ENCODE measurements at regions not wholly inside any gene's neighbourhood (a gene's known extent, or its start where the extent isn't known, plus 50 kb on each side); places are given as distances from the start of the nearest gene placed in this dataset.
"Not testable (repeated sequence)": the region's sequence is repeated elsewhere in the genome, so short reads cannot be mapped to it uniquely, and the experiment has no call there.

GRCh38 chr5:25090854-25091253 lies 446.1 kb upstream of the CDH10 start:
- no peak for DNase-seq (ENCODE audit: low read depth)
- H3K4me3 ChIP-seq (ENCODE audit: low read depth, low read length): no peak overlapping the region
- TF ChIP-seq, protein P1, sequence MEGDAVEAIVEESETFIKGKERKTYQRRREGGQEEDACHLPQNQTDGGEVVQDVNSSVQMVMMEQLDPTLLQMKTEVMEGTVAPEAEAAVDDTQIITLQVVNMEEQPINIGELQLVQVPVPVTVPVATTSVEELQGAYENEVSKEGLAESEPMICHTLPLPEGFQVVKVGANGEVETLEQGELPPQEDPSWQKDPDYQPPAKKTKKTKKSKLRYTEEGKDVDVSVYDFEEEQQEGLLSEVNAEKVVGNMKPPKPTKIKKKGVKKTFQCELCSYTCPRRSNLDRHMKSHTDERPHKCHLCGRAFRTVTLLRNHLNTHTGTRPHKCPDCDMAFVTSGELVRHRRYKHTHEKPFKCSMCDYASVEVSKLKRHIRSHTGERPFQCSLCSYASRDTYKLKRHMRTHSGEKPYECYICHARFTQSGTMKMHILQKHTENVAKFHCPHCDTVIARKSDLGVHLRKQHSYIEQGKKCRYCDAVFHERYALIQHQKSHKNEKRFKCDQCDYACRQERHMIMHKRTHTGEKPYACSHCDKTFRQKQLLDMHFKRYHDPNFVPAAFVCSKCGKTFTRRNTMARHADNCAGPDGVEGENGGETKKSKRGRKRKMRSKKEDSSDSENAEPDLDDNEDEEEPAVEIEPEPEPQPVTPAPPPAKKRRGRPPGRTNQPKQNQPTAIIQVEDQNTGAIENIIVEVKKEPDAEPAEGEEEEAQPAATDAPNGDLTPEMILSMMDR (conservative IDR thresholded peaks at IDR 0.05; ENCODE audit: low read depth, low read length): no peak

- TF ChIP-seq, protein P1 (conservative IDR thresholded peaks at IDR 0.05; ENCODE audit: low read depth, low read length): no peak
- no peak overlapping the region for H3K4me3 ChIP-seq (ENCODE audit: low read depth, low read length)
- no peak for DNase-seq (ENCODE audit: low read depth)
Observed at GRCh38 chr5:25090275-25090674, 445.5 kb upstream of the CDH10 start.

- DNase-seq (ENCODE audit: low read depth); H3K4me3 ChIP-seq (ENCODE audit: low read depth, low read length): not testable (repeated sequence)
Observed at GRCh38 chr5:25088689-25089088, 443.9 kb upstream of the CDH10 start.

DNA sequence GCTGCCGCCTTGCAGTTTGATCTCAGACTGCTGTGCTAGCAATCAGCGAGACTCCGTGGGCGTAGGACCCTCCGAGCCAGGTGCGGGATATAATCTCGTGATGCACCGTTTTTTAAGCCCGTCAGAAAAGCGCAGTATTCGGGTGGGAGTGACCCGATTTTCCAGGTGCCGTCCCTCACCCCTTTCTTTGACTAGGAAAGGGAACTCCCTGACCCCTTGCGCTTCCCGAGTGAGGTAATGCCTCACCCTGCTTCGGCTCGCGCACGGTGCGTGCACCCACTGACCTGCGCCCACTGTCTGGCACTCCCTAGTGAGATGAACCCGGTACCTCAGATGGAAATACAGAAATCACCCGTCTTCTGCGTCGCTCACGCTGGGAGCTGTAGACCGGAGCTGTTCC lies 438.5 kb upstream of the CDH10 start:
- H3K4me3 ChIP-seq (ENCODE audit: low read depth, low read length); DNase-seq (ENCODE audit: low read depth): not testable (repeated sequence)

GRCh38 chr5:25066239-25066638 lies 421.5 kb upstream of the CDH10 start:
- DNase-seq (ENCODE audit: low read depth): no peak
- TF ChIP-seq, protein P1 (conservative IDR thresholded peaks at IDR 0.05; ENCODE audit: low read depth, low read length): no peak
- no peak overlapping the region for H3K4me3 ChIP-seq (ENCODE audit: low read depth, low read length)

- H3K4me3 ChIP-seq (ENCODE audit: low read depth, low read length): no peak overlapping the region
- DNase-seq (ENCODE audit: low read depth): no peak
- TF ChIP-seq, protein P1 (conservative IDR thresholded peaks at IDR 0.05; ENCODE audit: low read depth, low read length): no peak
Observed at GRCh38 chr5:25064306-25064705, 419.5 kb upstream of the CDH10 start.

DNA sequence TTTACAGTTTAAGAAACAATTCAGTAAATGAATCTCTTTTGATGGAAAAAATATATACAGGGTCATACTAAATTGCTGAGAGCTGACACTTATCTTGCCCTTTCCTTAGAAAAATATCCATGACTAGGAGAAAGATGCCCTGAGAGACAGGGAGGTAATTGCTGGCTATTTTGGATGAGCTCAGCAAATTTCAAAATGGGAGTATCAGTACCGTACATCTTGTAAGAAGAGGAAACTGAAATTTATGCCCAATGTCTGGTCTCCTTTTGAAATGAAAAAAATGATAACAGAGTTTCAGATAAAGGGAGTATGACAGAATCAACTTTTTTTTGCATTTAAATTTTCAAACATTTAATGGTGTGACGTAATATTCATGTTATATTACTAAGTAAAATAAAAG lies 415.8 kb upstream of the CDH10 start:
- H3K4me3 ChIP-seq (ENCODE audit: low read depth, low read length): no peak overlapping the region
- TF ChIP-seq, protein P1 (conservative IDR thresholded peaks at IDR 0.05; ENCODE audit: low read depth, low read length): no peak
- no peak for DNase-seq (ENCODE audit: low read depth)

DNA sequence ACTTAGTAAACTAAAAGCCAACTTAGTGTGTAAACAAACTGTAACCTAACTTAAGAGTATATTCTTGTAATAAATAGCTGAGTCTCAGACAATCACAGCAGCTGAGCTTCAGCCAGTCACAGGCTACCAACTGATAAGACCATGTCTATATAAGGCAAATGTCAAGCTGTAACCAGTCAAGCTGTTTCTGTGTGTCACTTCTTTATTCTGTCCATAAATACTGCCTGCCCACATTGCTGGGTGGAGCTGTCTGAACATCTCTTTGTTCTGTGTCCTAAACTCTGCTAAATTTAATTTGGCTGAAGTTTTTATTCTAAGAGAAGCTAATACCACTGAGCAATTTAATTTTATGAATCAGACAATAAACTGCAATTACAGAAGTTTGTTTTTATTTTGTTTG lies 412.1 kb upstream of the CDH10 start:
- H3K4me3 ChIP-seq (ENCODE audit: low read depth, low read length): no peak overlapping the region
- DNase-seq (ENCODE audit: low read depth): no peak
- TF ChIP-seq, protein P1 (conservative IDR thresholded peaks at IDR 0.05; ENCODE audit: low read depth, low read length): no peak
